IMR-90 (cell line): ENCODE measurements at regions not wholly inside any gene's neighbourhood (a gene's known extent, or its start where the extent isn't known, plus 50 kb on each side); places are given as distances from the start of the nearest gene placed in this dataset.

ENCODE experiments used
- ATAC-seq: fragments of 200-7000 bp; cut with Tn5 transposase; 2 replicates; pipeline ENCODE4 v1.9.1; 2020; ENCODE audit warnings: low read depth, mild to moderate bottlenecking, moderate library complexity
- BruUV-seq: library from RNA; stranded (reverse); fragments of 400-500 nt; replicated peaks from 2 replicates; lab custom pipeline; 2021; lab: Mats Ljungman, UMichigan
- CTCF ChIA-PET: fragments of 300-600 bp; formaldehyde crosslinking; extraction: SDS; loops from one replicate; lab custom pipeline; 2021; ENCODE audit warnings: antibody characterized with exemption; lab: Yijun Ruan, JAX
- POLR2A ChIA-PET: fragments of 300-600 bp; sonication (Branson Sonifier 250); formaldehyde crosslinking; loops from one replicate; lab custom pipeline; 2022; ENCODE audit warnings: antibody characterized with exemption; ENCODE audit not compliant: unreplicated experiment; lab: Charles Lee
- DNase-seq: peaks from one replicate; pipeline ENCODE4 v3.0.0; 2013
- H2AFZ ChIP-seq: replicated peaks from 2 replicates; pipeline ENCODE3; 2013; ENCODE audit warnings: low read length, mild to moderate bottlenecking; ENCODE audit not compliant: poor library complexity
- H2AK5ac ChIP-seq: 2 replicates; pipeline ENCODE4 v1.6.1; 2013; ENCODE audit warnings: low read depth, low read length, inconsistent platforms
- H2AK9ac ChIP-seq: replicated peaks from 2 replicates; pipeline ENCODE3; 2013; ENCODE audit warnings: mild to moderate bottlenecking, low read depth, low read length, moderate library complexity; ENCODE audit not compliant: poor library complexity
- H2BK120ac ChIP-seq: 2 replicates; pipeline ENCODE4 v1.6.1; 2013; ENCODE audit warnings: low read depth, low read length, inconsistent platforms
- H2BK15ac ChIP-seq: 3 replicates; pipeline ENCODE4 v1.6.1; 2013; ENCODE audit warnings: low read depth, low read length, inconsistent platforms
- H2BK20ac ChIP-seq: 2 replicates; pipeline ENCODE4 v1.6.1; 2013; ENCODE audit warnings: low read depth, mild to moderate bottlenecking, inconsistent platforms, low read length, moderate library complexity
- H2BK5ac ChIP-seq: 2 replicates; pipeline ENCODE4 v1.6.1; 2013; ENCODE audit warnings: mild to moderate bottlenecking, low read depth, low read length, inconsistent platforms; ENCODE audit not compliant: poor library complexity, severe bottlenecking
- H3K14ac ChIP-seq: replicated peaks from 2 replicates; pipeline ENCODE4 v1.6.1; 2013; ENCODE audit warnings: low read depth, low read length, inconsistent platforms
- H3K18ac ChIP-seq: 2 replicates; pipeline ENCODE4 v1.6.1; 2013; ENCODE audit warnings: low read depth, low read length, control low read depth
- H3K23ac ChIP-seq: 2 replicates; pipeline ENCODE4 v1.6.1; 2013; ENCODE audit warnings: low read depth, low read length, inconsistent platforms
- H3K27ac ChIP-seq: 2 replicates; pipeline ENCODE4 v1.5.1; 2013; ENCODE audit warnings: mild to moderate bottlenecking, control low read depth, low read length; ENCODE audit not compliant: insufficient read depth
- H3K27me3 ChIP-seq: 2 replicates; pipeline ENCODE4 v1.6.1; 2013; ENCODE audit warnings: low read length; ENCODE audit not compliant: control insufficient read depth, insufficient read depth
- H3K36me3 ChIP-seq: 2 replicates; pipeline ENCODE4 v1.6.1; 2013; ENCODE audit warnings: low read length, mixed read lengths; ENCODE audit not compliant: control insufficient read depth, insufficient read depth
- H3K4ac ChIP-seq: 2 replicates; pipeline ENCODE4 v1.6.1; 2013; ENCODE audit warnings: low read depth, low read length, inconsistent platforms
- H3K4me1 ChIP-seq: 2 replicates; pipeline ENCODE4 v1.6.1; 2013; ENCODE audit warnings: low read length, mixed read lengths; ENCODE audit not compliant: control insufficient read depth, insufficient read depth
- H3K4me2 ChIP-seq: 2 replicates; pipeline ENCODE4 v1.6.1; 2013; ENCODE audit warnings: low read depth, mild to moderate bottlenecking, control low read depth, low read length, moderate library complexity
- H3K4me3 ChIP-seq: 2 replicates; pipeline ENCODE4 v1.5.1; 2013; ENCODE audit warnings: low read depth, mild to moderate bottlenecking, control low read depth, low read length, moderate library complexity; ENCODE audit not compliant: insufficient read depth
- H3K56ac ChIP-seq: 2 replicates; pipeline ENCODE4 v1.6.1; 2013; ENCODE audit warnings: low read length, inconsistent platforms; ENCODE audit not compliant: insufficient read depth; ENCODE audit errors: extremely low read depth
- H3K79me1 ChIP-seq, 2 experiments: 2 replicates each; pipeline ENCODE4 v1.6.1; 2013; ENCODE audit warnings: low read length in 2 of 2, inconsistent platforms in 1 of 2, low read depth in 1 of 2
- H3K9ac ChIP-seq: 2 replicates; pipeline ENCODE4 v1.6.1; 2013; ENCODE audit warnings: low read depth, low read length, control low read depth
- H3K9me1 ChIP-seq: 2 replicates; pipeline ENCODE4 v1.6.1; 2013; ENCODE audit warnings: low read length, inconsistent platforms; ENCODE audit not compliant: insufficient read depth
- H3K9me3 ChIP-seq: 2 replicates; pipeline ENCODE4 v1.6.1; 2013; ENCODE audit warnings: low read length; ENCODE audit not compliant: control insufficient read depth, insufficient read depth
- H4K20me1 ChIP-seq: 2 replicates; pipeline ENCODE4 v1.6.1; 2013; ENCODE audit warnings: low read length, inconsistent platforms; ENCODE audit not compliant: insufficient read depth
- H4K5ac ChIP-seq: 2 replicates; pipeline ENCODE4 v1.6.1; 2013; ENCODE audit warnings: mild to moderate bottlenecking, low read depth, low read length, control low read depth
- H4K8ac ChIP-seq, 2 experiments: 2 replicates each; pipeline ENCODE4 v1.6.1; 2013; ENCODE audit warnings: low read depth in 2 of 2, low read length in 2 of 2, control low read depth in 1 of 2, inconsistent platforms in 1 of 2
- H4K91ac ChIP-seq: 2 replicates; pipeline ENCODE4 v1.6.1; 2013; ENCODE audit warnings: low read depth, low read length, inconsistent platforms; ENCODE audit not compliant: insufficient read depth
- CEBPB ChIP-seq: IDR thresholded peaks from 2 replicates; pipeline ENCODE4 v1.6.1; 2012; ENCODE audit warnings: low read depth, low read length, improper control_type of control experiment
- CHD1 ChIP-seq: IDR thresholded peaks from 2 replicates; pipeline ENCODE4 v1.6.1; 2012; ENCODE audit warnings: low read depth, low read length, improper control_type of control experiment
- WGBS, 2 experiments: methylation state at CpG; one replicate each; pipeline versions ENCODE4 v1.1.5 to v1.1.7; 2013; ENCODE audit warnings: missing lambda C conversion rate in 2 of 2; ENCODE audit not compliant: insufficient read length in 1 of 2; ENCODE audit errors: extremely low coverage in 2 of 2; 5-methylcytosine and 5-hydroxymethylcytosine counted together
- dilution Hi-C: fragments of 300-500 bp; cut with HindIII; formaldehyde crosslinking; loops from one replicate; pipeline ENCODE4 v1.14.3; 2018; ENCODE audit warnings: low sequenced_read_pairs; ENCODE audit not compliant: unreplicated experiment
- in situ Hi-C: fragments of 300-500 bp; cut with MboI; formaldehyde crosslinking; loops from 3 replicates; pipeline ENCODE4 v1.14.3; 2019; ENCODE audit warnings: low sequenced_read_pairs, inconsistent platforms, mixed read lengths
- intact Hi-C: fragments of 100-400 bp; cut with micrococcal nuclease; formaldehyde crosslinking; loops from 2 replicates; pipeline ENCODE4 v1.10.0; 2022

- H3K79me1 ChIP-seq: no peaks in the 10 kb centered on the region
- H3K23ac ChIP-seq: peak overlapping the region; percentile 11; the same call in 1 of the 2 replicates
- no peak overlapping the region for H3K4me2 ChIP-seq
- H3K9me3 ChIP-seq: peaks cover 2% of the 10 kb centered on the region; the same call in 1 of the 2 replicates
- H2AK9ac ChIP-seq: peak overlapping the region; percentile 23
- H3K27ac ChIP-seq: no peak overlapping the region
- intact Hi-C loops: no loop called here
- BruUV-seq: no TSS peak
- H3K9me1 ChIP-seq: peaks cover 10% of the 10 kb centered on the region; the same call in 1 of the 2 replicates
- no peak overlapping the region for H3K18ac ChIP-seq
- H4K5ac ChIP-seq: no peak overlapping the region; the same call in 1 of the 2 replicates
- peak; percentile 71 for ATAC-seq
- peak overlapping the region; percentile 83; the same call in 1 of the 2 replicates for H3K4ac ChIP-seq
- H2BK15ac ChIP-seq: 0 out of 3 replicates have a peak overlapping the region, but pooled peaks have one; percentile 35
- peaks cover 12% of the 10 kb centered on the region for H3K4me1 ChIP-seq
- no peak overlapping the region; the same call in 1 of the 2 replicates for H3K56ac ChIP-seq
- no peak overlapping the region for H2BK5ac ChIP-seq
- no peak overlapping the region for H3K9ac ChIP-seq
- H2AK5ac ChIP-seq: 0 out of 2 replicates have a peak overlapping the region, but pooled peaks have one; percentile 7
- no peak overlapping the region for H3K4me3 ChIP-seq
- WGBS, 2 experiments: no CpG with 5 or more reads among the region's 6 CpGs
- no peaks in the 10 kb centered on the region for H4K20me1 ChIP-seq
- H2BK120ac ChIP-seq: peak overlapping the region; percentile 86
- peak overlapping the region in 1 of 2 experiments; percentile 52; a peak in 1 of 4 replicates for H4K8ac ChIP-seq
- dilution Hi-C loops: no loop called here
- CTCF ChIA-PET: no interaction called here
- no peaks in the 10 kb centered on the region for H3K36me3 ChIP-seq
- POLR2A ChIA-PET: no interaction called here
- peak overlapping the region; percentile 82 for H2BK20ac ChIP-seq
- TF ChIP-seq CEBPB (peak; percentile 40; the same call in 1 of the 2 replicates), CHD1 (no peak)
- peak overlapping the region; percentile 74; the same call in 1 of the 2 replicates for H4K91ac ChIP-seq
- peak overlapping the region; percentile 53 for H2AFZ ChIP-seq
- in situ Hi-C loops: no loop called here
- DNase-seq: peak; percentile 41
- H3K27me3 ChIP-seq: peaks cover 3% of the 10 kb centered on the region; the same call in 1 of the 2 replicates
- peak overlapping the region; percentile 73; the same call in 1 of the 2 replicates for H3K14ac ChIP-seq
Measured at GRCh38 chrX:134737061-134737460, 59.9 kb downstream of the PABIR2 start.
